HG03135 (cell line): ENCODE measurements at regions not wholly inside any gene's neighbourhood (a gene's known extent, or its start where the extent isn't known, plus 50 kb on each side); places are given as distances from the start of the nearest gene placed in this dataset.

ENCODE experiments used
- ATAC-seq: cut with Tn5 transposase; IDR thresholded peaks from one replicate; pipeline ENCODE4 v1.9.1; 2021; ENCODE audit warnings: mild to moderate bottlenecking, moderate library complexity; ENCODE audit not compliant: unreplicated experiment

DNA sequence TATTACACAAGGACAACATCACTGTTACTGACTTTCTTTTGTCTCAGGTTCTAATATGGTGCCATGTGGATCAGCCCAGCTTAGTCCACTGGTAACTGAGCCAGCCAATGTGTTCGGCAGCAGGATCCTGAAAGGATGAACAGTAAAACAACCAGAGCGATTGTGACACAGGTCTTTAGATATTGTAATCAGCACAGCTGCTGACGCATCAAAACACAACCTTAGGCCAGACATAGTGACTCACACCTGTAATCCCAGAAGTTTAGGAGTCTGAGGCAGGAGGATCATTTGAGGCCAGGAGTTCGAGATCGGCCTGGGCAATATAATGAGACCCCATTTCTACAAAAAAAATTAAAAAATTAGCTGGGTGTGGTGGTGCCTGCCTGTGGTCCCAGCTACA, 183.4 kb upstream of the CDH20 start:
- ATAC-seq, result no peak

DNA sequence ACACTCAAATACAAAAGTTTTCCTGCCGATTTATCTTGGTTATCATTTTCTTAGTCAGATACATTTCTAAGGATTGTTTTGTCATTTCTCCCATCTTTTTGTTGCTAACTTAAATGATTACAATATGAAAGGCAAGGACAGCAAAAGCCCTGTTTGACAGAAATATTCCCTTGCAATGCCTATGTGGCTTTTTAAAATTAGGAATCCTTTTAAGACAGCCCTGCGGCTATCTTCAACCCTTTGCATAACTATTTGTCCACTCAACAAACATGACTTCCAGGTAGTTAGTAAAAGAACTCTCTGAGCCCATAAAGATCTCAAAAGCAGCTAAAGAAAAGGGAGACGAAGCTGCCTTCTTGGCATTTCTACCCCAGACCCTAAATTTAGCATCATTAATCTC, 179.7 kb upstream of the CDH20 start:
- ATAC-seq, result no peak

DNA sequence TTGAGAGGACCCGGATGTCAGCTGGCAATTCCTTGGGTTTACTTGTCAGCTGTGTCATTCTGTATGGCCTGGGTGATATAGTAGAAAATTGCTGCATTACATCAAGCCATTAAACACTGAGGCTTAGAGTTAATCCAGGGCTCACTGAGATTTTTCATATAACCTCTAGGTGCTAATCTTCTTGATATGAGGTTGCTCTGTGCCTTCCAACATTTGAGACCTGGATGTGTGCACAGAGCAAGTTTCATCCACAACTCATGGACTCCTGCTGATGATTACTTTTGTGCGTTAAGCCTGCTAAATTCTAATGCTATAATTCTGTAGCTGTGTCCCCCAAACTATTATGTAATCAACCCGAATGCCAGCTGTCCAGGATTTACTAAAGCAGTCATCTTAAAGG, 178.4 kb upstream of the CDH20 start:
- no peak for ATAC-seq

GRCh38 chr18:61155586-61155985, 177.6 kb upstream of the CDH20 start:
- no peak for ATAC-seq

DNA sequence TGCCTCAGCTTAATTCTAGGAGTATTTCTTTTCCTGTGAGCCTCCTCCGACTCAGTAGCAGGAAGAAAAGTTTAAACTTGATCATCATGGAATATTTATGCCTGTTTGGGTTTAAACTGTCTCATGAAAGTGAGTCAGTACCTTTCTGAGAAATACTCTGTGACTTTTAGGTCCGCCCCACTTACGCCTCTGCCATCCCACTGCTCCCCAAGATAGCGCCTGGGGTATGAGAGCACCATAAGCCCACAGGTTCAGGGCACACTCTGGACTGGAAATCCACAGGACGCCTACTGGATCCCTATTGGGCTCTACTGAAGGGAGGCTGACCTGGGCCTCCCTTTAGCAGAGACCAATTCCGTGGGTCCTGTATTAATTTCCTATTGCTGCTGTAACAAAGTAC, 175.8 kb upstream of the CDH20 start:
- no peak for ATAC-seq

- no peak for ATAC-seq
These were observed 174.0 kb upstream of the CDH20 start for GRCh38 chr18:61159246-61159645.

DNA sequence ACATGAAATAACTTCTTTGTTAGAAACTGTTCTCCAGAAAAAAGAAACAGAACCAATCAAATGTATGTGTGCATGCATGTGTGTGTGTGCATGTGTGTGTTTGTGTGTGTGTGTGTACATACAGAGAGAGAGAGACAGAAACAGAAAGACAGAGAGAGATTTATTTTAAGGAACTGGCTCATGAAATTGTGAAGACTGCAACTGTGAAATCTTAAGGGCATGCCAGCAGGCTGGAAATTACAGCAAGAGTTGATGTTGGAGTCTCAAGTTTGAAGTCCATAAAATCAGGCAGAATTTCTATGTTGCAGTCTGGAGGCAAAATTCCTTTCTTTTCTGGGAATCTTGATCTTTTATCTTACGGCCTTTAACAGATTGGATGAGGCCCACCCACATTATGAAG, 168.9 kb upstream of the CDH20 start:
- ATAC-seq, result no peak

DNA sequence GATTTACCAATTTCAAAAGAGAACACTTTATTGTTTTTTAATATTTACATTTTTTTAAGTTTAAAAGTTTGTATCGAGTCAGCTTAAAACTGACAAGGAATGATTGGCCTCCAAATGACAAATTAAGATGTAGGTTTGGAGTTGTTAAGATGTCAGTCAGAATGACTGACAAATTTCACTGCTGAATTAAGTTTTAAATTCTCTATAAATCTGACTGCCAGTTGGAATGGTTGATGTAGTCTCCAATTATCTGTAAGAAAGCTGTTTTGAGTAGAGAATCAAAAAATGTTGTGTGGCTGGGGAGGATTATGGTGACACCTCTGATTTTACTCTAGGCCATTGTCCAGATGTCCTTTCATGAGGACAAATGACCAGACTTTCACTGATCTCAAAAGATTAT, 165.3 kb upstream of the CDH20 start:
- ATAC-seq, result no peak

DNA sequence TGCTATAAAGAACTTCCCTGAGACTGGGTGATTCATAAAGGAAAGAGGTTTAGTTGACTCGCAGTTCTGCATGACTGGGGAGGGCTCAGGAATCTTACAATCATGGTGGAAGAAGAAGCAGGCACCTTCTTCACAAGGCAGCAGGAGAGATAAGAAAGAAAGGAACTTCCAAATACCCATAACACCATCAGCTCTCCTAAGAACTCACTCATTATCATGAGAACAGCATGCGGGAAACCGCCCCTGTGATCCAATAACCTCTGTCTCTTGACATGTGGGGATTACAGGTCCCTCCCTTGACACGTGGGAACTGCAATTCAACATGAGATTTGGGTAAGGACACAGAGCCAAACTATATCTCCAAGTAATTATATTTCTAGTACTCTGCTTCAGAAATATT, 163.8 kb upstream of the CDH20 start:
- no peak for ATAC-seq

DNA sequence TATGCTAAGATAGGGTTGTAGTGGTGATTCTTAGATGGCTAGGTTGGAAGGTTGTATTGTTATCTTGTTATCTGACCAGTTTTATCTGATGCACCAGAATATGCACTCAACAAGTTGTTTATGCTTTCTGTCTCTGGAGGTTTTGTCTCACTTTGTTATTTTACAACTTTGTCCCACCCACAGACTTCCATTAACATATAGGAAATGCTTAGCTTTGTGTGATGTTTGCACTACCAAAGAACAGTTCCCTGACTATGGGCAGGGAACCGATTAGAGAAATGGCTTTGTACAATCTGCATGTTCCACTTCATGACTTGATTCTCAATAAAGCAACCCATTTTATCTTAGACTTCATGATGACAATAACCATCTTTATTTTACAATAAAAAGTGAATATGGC, 160.6 kb upstream of the CDH20 start:
- ATAC-seq, result no peak

GRCh38 chr18:61173554-61173953, 159.7 kb upstream of the CDH20 start:
- no peak for ATAC-seq

- no peak for ATAC-seq
These were observed 149.4 kb upstream of the CDH20 start for GRCh38 chr18:61183798-61184197.

- no peak for ATAC-seq
These were observed 145.3 kb upstream of the CDH20 start for GRCh38 chr18:61187971-61188370.

DNA sequence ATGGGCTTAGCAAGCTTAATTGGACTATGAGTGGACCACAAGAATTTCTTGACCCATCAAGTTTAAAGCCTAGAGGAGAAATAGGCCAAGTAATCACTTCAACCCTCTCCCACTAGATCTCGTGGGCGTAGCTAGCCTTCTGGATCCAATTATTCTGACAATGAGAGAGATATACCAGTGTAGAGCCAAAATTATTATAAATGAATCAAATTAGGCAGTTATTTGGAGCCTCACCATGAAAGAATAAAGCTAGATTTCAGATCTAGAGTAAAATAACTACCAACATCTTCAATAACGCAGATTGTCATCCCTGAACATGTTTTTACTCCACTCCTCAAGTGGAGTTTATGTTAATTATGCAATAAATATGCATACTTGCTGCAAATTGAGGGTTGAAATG, 143.9 kb upstream of the CDH20 start:
- ATAC-seq, result no peak

- no peak for ATAC-seq
These were observed 138.5 kb upstream of the CDH20 start for GRCh38 chr18:61194726-61195125.

GRCh38 chr18:61196750-61197149, 136.5 kb upstream of the CDH20 start:
- no peak for ATAC-seq

DNA sequence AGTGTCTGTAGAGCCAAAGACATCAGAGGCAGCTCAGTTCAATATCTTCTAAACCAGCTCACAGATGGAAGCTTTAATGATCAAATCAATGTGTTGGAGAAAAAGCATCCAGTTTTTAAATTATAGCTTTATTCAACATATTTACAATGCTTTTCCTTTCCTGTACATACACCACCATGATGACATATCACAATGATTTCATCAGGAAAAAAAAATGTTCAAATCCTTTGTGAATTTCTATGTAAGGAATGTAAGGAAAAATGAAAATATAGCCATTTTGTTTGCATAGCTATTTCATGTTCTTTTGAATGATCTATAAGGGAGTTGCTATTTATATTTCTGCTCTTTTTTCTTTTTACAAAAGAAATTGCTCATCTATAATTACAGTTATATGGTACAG, 134.7 kb upstream of the CDH20 start:
- no peak for ATAC-seq

GRCh38 chr18:61199171-61199848, 133.9 kb upstream of the CDH20 start:
- ATAC-seq, result no peak

DNA sequence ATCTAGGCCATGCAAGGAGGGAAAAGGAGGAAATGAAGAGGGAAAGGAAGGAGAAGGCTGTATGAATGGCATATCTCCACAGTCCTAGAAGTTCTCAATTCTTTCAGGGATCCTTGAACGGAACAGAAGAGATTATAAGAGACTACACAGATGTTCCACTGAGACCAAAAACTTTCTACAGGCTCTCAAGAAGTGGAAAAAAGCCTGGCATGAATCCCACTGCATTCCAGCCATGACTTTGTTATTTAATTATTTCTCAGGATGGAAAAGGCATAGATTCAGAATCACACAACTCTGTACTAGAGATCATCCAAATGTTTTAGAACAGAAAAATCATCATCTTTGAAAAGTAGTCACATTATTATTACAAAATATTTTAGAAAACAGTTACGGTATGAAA, 131.7 kb upstream of the CDH20 start:
- ATAC-seq, result no peak

DNA sequence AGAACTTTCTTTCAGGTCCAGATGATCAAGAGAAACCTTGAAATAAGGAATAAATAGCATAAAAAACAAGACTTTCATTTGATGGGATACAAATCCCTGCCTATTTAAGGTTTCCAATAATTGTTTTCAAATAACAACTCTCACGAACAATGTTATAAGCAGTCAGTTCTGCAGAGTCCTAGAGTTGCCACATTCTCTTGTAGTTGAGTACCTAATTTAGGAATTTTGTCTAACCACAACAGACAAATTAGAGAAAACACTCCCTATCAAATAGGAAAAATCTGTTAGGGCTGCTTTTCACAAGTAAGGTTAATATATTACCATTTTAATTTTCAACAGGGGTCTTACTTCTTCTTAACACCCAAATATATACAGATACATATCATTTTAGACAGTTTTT, 130.1 kb upstream of the CDH20 start:
- no peak for ATAC-seq

- ATAC-seq, result no peak
These were observed 123.4 kb upstream of the CDH20 start for GRCh38 chr18:61209801-61210200.

GRCh38 chr18:61216051-61216450, 117.2 kb upstream of the CDH20 start:
- ATAC-seq, result no peak

GRCh38 chr18:61222206-61222605, 111.0 kb upstream of the CDH20 start:
- no peak for ATAC-seq
